Nephron (organoid): ENCODE measurements at regions not wholly inside any gene's neighbourhood (a gene's known extent, or its start where the extent isn't known, plus 50 kb on each side); places are given as distances from the start of the nearest gene placed in this dataset.

Source experiments
- H3K27ac Mint-ChIP-seq, 3 experiments: 2 replicates each; pipeline ENCODE4 v1.8.0; 2020; ENCODE audit warnings: mixed read lengths in 3 of 3, mild to moderate bottlenecking in 2 of 3, moderate library complexity in 1 of 3
- H3K27me3 Mint-ChIP-seq: 2 replicates; pipeline ENCODE4 v1.8.0; 2021; ENCODE audit warnings: low read depth, mild to moderate bottlenecking, moderate library complexity, mixed read lengths
- H3K36me3 Mint-ChIP-seq: 2 replicates; pipeline ENCODE4 v1.8.0; 2020; ENCODE audit warnings: low read depth, mixed read lengths
- H3K4me1 Mint-ChIP-seq: 2 replicates; pipeline ENCODE4 v1.8.0; 2020; ENCODE audit warnings: mixed read lengths
- H3K4me3 Mint-ChIP-seq, 3 experiments: 2 replicates each; pipeline ENCODE4 v1.8.0; 2020; ENCODE audit warnings: mild to moderate bottlenecking in 3 of 3, mixed read lengths in 3 of 3, moderate library complexity in 2 of 3
- H3K9me3 Mint-ChIP-seq: 2 replicates; pipeline ENCODE4 v1.8.0; 2020; ENCODE audit warnings: mixed read lengths
- CTCF ChIP-seq, 3 experiments: fragments of 200-600 bp; sonication (generic); IDR thresholded peaks; one replicate each; pipeline ENCODE4 v1.5.0; 2021; ENCODE audit warnings: antibody characterized with exemption in 3 of 3; ENCODE audit not compliant: unreplicated experiment in 3 of 3

DNA sequence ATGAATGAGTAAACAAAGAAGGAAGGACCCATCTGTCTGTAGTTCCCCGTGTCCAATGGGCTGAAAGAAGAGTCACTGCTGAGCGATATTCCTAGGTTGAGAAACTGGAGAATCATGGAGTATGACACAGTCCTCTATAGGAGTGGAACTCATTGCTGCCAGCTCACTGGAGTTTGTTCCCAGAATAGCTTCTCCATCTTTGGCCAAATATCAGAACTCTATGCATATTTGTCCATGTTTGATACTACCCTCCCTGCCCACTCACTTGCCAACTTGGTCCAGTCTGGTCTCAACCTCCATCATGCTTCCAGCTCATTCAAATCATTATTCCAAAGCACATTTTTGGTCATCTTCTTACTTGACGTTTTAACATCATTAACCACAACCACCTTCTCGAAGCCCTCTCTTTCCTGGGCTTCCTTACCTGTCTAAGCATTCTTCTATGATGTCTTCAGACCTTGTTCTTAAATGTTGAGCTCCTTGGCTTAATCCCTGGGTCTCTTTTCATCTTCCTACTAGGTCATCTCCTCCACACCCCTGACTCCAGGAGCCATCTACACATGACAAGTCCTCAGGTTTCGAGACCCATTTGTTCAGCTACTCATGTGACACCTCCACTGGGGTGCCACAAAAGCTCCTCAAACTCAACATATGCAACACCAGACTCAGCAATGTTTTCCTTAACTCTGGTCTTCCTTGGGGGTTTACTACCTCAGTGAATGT lies 221.6 kb downstream of the MYCN start:
- no peaks in the 10 kb centered on the region for H3K4me1 Mint-ChIP-seq
- H3K36me3 Mint-ChIP-seq = no peaks in the 10 kb centered on the region
- no peak overlapping the region for H3K4me3 Mint-ChIP-seq
- no peaks in the 10 kb centered on the region for H3K9me3 Mint-ChIP-seq
- no peak overlapping the region for H3K27ac Mint-ChIP-seq
- TF ChIP-seq CTCF (IDR thresholded peaks at IDR 0.05; ENCODE audit: unreplicated experiment in 3 of 3) = no peak
- peaks cover 19% of the 10 kb centered on the region for H3K27me3 Mint-ChIP-seq

DNA sequence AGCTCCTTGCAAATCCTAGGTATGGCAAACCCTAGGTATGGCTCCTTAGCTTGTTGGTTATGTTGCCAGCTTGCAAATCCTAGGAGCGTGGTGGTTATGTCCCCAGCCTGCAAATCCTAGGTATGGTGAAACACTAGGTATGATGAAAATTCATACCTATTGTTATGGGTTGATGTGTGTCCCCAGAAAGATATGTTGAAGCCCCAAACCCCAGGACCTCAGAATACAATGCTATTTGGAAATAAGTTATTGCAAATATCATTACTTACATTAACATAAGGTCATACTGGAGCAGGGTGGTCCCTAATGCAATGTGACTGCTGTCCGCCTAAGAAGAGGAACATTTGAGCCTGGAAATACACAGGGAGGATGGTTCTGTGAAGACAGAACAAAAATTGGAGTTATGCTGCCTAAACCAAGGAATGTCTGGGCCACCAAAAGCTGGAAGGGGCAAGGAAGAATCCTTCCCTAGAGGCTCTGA lies 220.8 kb downstream of the MYCN start:
- no peaks in the 10 kb centered on the region for H3K36me3 Mint-ChIP-seq
- no peaks in the 10 kb centered on the region for H3K9me3 Mint-ChIP-seq
- peaks cover 12% of the 10 kb centered on the region for H3K27me3 Mint-ChIP-seq
- no peak for TF ChIP-seq CTCF (IDR thresholded peaks at IDR 0.05; ENCODE audit: unreplicated experiment in 3 of 3)
- no peak overlapping the region for H3K4me3 Mint-ChIP-seq
- no peak overlapping the region for H3K27ac Mint-ChIP-seq
- no peaks in the 10 kb centered on the region for H3K4me1 Mint-ChIP-seq

GRCh38 chr2:16160281-16161084 lies 220.1 kb downstream of the MYCN start:
- Mint-ChIP-seq H3K27me3 (peaks cover 12% of the 10 kb centered on the region), H3K36me3 (no peaks in the 10 kb centered on the region), H3K4me3 (no peak overlapping the region), H3K9me3 (no peaks in the 10 kb centered on the region), H3K4me1 (peaks cover 2% of the 10 kb centered on the region), H3K27ac (no peak overlapping the region)
- no peak for TF ChIP-seq CTCF (IDR thresholded peaks at IDR 0.05; ENCODE audit: unreplicated experiment in 3 of 3)

DNA sequence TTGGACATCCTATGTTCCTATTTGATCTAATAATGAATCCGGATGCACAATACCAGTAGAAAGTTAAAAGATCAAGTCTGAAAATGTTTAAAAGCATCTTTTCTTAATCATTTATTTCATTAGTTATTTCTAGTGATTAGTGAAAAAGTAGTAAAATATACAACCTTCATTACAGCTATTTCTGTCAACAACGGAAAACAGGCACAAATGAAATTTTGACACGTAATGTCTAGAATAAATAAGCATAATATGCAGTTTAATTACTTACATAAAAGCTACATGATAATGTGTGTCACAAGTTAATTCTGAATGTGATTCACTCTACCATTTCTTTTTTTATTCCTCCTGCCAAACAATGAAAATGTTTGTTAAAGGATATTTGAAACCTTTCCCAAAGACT lies 216.1 kb downstream of the MYCN start:
- TF ChIP-seq CTCF (IDR thresholded peaks at IDR 0.05; ENCODE audit: unreplicated experiment in 3 of 3) = no peak
- H3K4me3 Mint-ChIP-seq = no peak overlapping the region
- peaks cover 8% of the 10 kb centered on the region for H3K27me3 Mint-ChIP-seq
- no peaks in the 10 kb centered on the region for H3K9me3 Mint-ChIP-seq
- no peaks in the 10 kb centered on the region for H3K36me3 Mint-ChIP-seq
- H3K27ac Mint-ChIP-seq = no peak overlapping the region
- H3K4me1 Mint-ChIP-seq = peaks cover 5% of the 10 kb centered on the region

DNA sequence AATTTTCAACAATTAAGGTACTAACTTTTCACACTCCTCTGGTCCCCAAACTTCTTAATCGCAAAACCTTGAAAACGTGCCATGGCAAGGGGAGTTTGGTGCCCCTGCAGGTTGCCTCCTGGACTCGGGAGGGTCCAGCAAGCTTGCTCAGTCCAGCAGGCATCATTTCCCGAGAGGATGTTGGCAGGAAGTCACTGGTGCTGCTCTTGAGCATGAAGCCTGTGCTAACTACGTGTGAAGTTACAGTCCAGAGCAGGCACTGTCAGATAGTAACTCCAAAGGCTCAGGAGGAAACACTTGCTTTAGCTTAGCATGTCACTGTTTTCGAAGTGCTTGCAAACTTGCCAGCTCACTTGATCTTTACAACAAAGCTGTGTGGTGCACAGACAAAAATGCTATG lies 215.4 kb downstream of the MYCN start:
- H3K27ac Mint-ChIP-seq = peak overlapping the region in 1 of 3 experiments; percentile 2
- H3K4me1 Mint-ChIP-seq = peaks cover 5% of the 10 kb centered on the region
- H3K9me3 Mint-ChIP-seq = no peaks in the 10 kb centered on the region
- H3K4me3 Mint-ChIP-seq = no peak overlapping the region
- no peak for TF ChIP-seq CTCF (IDR thresholded peaks at IDR 0.05; ENCODE audit: unreplicated experiment in 3 of 3)
- H3K36me3 Mint-ChIP-seq = no peaks in the 10 kb centered on the region
- peaks cover 8% of the 10 kb centered on the region for H3K27me3 Mint-ChIP-seq
